Parathyroid adenoma (tissue), 2 donors: ENCODE measurements at regions not wholly inside any gene's neighbourhood (a gene's known extent, or its start where the extent isn't known, plus 50 kb on each side); places are given as distances from the start of the nearest gene placed in this dataset.

ENCODE experiments used
- H2AFZ ChIP-seq: fragments of 300-600 bp; sonication (generic); one replicate; pipeline ENCODE4 v1.7.0; 2017; ENCODE audit warnings: antibody characterized with exemption, mild to moderate bottlenecking
- H3K27ac ChIP-seq: fragments of 300-600 bp; sonication (generic); one replicate; pipeline ENCODE4 v1.7.0; 2017
- H3K27me3 ChIP-seq: fragments of 300-600 bp; sonication (generic); one replicate; pipeline ENCODE4 v1.7.0; 2017; ENCODE audit warnings: low read length; ENCODE audit not compliant: control insufficient read depth, insufficient read depth
- H3K36me3 ChIP-seq: fragments of 300-600 bp; sonication (generic); one replicate; pipeline ENCODE4 v1.7.0; 2017; ENCODE audit warnings: low read length; ENCODE audit not compliant: control insufficient read depth, insufficient read depth
- H3K4me1 ChIP-seq: fragments of 300-600 bp; sonication (generic); one replicate; pipeline ENCODE4 v1.7.0; 2017; ENCODE audit warnings: control low read depth
- H3K4me2 ChIP-seq: fragments of 300-600 bp; sonication (generic); one replicate; pipeline ENCODE4 v1.7.0; 2017; ENCODE audit warnings: low read length
- H3K4me3 ChIP-seq: fragments of 300-600 bp; sonication (generic); one replicate; pipeline ENCODE4 v1.7.0; 2017; ENCODE audit warnings: low read depth, low read length
- H3K79me2 ChIP-seq: fragments of 300-600 bp; sonication (generic); one replicate; pipeline ENCODE4 v1.7.0; 2017; ENCODE audit warnings: control low read depth
- H3K9ac ChIP-seq: fragments of 300-600 bp; sonication (generic); one replicate; pipeline ENCODE4 v1.7.0; 2017; ENCODE audit warnings: mild to moderate bottlenecking
- H3K9me3 ChIP-seq: fragments of 300-600 bp; sonication (generic); one replicate; pipeline ENCODE4 v1.7.0; 2017; ENCODE audit warnings: low read length; ENCODE audit not compliant: control insufficient read depth
- TF ChIP-seq, protein P1 (sequence below): fragments of 300-600 bp; sonication (generic); IDR thresholded peaks from one replicate; pipeline ENCODE4 v1.7.0; 2017; ENCODE audit warnings: antibody characterized with exemption, mild to moderate bottlenecking
- donor health status: primary hyperparathyroidism.

DNA sequence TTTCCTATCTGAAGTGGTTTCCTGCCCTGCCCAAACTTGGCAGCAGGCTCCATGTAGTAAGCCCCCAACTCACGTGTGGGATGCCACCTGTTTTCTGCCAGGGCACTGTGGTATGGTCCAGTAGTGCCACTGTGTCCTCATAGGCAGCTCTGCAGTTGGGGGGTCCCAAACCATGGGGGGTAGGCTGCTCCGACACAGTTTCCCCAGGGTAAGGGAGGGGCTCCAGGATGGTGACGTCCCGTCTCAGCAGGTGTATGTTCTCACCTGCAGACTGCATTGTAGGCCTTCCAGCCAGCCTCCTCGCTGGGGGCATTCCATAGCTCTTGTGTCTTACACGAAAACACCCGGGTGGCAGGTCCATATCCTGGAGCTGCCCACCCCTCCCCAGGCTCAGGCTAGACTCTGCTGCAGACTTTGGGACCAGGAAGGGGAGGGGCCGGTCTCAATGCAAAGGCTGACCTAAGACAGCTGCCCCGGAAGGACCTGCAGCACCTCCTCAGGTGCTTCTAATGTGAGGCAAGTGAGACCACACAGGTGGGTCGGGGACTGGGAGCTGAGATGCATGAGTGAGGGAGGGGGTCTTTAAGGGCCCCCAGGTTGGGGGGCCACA lies 330.5 kb upstream of the IRX4 start:
- no peaks in the 10 kb centered on the region for H3K4me1 ChIP-seq
- no peaks in the 10 kb centered on the region for H3K36me3 ChIP-seq
- no peak overlapping the region for H3K4me2 ChIP-seq
- no peaks in the 10 kb centered on the region for H3K27me3 ChIP-seq
- H3K9ac ChIP-seq, result no peak overlapping the region
- H3K4me3 ChIP-seq, result no peak overlapping the region
- H3K9me3 ChIP-seq, result no peaks in the 10 kb centered on the region
- TF ChIP-seq, protein P1, sequence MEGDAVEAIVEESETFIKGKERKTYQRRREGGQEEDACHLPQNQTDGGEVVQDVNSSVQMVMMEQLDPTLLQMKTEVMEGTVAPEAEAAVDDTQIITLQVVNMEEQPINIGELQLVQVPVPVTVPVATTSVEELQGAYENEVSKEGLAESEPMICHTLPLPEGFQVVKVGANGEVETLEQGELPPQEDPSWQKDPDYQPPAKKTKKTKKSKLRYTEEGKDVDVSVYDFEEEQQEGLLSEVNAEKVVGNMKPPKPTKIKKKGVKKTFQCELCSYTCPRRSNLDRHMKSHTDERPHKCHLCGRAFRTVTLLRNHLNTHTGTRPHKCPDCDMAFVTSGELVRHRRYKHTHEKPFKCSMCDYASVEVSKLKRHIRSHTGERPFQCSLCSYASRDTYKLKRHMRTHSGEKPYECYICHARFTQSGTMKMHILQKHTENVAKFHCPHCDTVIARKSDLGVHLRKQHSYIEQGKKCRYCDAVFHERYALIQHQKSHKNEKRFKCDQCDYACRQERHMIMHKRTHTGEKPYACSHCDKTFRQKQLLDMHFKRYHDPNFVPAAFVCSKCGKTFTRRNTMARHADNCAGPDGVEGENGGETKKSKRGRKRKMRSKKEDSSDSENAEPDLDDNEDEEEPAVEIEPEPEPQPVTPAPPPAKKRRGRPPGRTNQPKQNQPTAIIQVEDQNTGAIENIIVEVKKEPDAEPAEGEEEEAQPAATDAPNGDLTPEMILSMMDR, result no peak
- H3K79me2 ChIP-seq, result no peaks in the 10 kb centered on the region
- no peak overlapping the region for H2AFZ ChIP-seq
- H3K27ac ChIP-seq, result no peak overlapping the region

DNA sequence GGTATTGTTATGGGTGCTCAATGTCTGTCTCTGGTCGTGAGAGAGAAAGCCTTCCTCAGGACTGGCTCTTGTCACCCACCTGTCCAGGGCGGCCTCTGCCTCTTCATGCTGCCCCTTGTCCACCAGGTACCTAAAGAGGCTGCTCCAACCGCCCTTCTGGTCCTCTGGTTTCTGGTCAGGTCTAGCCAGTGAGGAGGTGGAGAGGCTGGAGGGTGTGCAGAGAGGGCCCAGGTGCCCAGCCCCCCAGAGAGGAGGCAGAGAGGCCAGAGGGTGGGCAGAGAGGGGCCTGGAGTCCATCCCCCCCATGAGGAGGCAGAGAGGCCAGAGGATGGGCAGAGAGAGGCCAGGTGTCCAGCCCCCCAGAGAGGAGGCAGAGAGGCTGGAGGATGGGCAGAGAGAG lies 329.8 kb upstream of the IRX4 start:
- H3K4me2 ChIP-seq, result no peak overlapping the region
- no peaks in the 10 kb centered on the region for H3K36me3 ChIP-seq
- H3K79me2 ChIP-seq, result no peaks in the 10 kb centered on the region
- no peak overlapping the region for H3K9ac ChIP-seq
- H3K27me3 ChIP-seq, result no peaks in the 10 kb centered on the region
- no peak overlapping the region for H2AFZ ChIP-seq
- H3K4me1 ChIP-seq, result no peaks in the 10 kb centered on the region
- no peak overlapping the region for H3K27ac ChIP-seq
- TF ChIP-seq, protein P1, result no peak
- no peak overlapping the region for H3K4me3 ChIP-seq
- H3K9me3 ChIP-seq, result no peaks in the 10 kb centered on the region

DNA sequence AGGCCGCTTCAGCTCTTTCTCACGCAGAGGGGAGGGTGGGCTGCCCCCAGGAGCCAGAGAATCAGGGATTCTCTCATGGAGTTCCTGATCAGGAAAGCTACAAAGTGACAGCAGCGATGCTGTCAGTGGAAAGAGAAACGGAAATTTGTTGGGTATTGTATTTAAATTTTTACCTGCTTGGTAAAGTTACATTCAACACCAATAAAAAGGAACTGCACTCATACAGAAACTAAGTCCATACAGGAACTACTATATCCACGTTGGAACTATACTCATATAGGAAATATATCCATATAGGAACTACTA lies 325.5 kb upstream of the IRX4 start:
- Histone ChIP-seq H3K79me2 (no peaks in the 10 kb centered on the region), H3K4me1 (no peaks in the 10 kb centered on the region), H3K9ac (no peak overlapping the region), H3K4me3 (no peak overlapping the region), H2AFZ (no peak overlapping the region), H3K36me3 (no peaks in the 10 kb centered on the region), H3K27ac (no peak overlapping the region), H3K9me3 (no peaks in the 10 kb centered on the region), H3K27me3 (no peaks in the 10 kb centered on the region), H3K4me2 (no peak overlapping the region)
- TF ChIP-seq, protein P1, result no peak

DNA sequence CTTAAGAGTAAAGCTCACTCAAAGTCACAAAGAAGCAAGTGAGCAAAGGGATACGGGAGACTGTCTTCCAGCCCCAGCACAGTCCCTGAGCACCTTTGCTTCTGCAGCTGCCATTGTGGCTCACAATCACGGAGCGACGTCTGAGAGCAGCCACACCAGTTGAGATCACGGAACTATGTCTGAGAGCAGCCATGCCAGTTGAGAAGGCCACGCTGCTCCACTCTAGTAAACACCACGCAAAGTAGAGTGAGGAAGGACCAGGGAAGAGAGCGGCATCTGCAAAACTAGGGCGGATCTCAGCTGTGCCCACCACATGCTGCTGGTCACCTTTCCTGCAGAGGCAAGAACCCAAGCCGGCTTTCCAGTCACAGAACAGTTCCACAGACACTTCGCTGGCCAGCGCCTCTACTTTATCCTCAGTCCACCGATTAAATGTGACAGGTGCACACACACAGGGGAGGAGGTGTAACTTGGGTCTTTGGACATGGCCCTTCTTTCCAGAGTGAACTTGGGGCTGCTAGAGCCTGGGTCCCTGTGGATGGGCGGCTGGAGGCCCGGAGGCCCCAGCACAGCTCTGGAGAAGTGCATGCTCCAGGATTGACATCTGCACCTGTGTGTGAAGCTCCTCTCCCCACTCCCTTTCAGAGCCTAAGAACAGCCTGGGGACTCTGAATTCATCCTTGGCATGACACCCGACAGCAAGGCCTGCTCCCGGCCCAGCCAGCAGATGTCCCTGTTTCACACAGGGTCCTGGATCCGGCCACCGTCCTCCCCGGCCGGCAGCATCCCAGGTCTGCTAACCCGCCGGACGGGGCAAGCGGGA lies 324.9 kb upstream of the IRX4 start:
- H3K36me3 ChIP-seq, result no peaks in the 10 kb centered on the region
- H3K27me3 ChIP-seq, result no peaks in the 10 kb centered on the region
- H3K9ac ChIP-seq, result no peak overlapping the region
- no peak overlapping the region for H3K27ac ChIP-seq
- no peaks in the 10 kb centered on the region for H3K9me3 ChIP-seq
- H3K4me3 ChIP-seq, result no peak overlapping the region
- H3K4me1 ChIP-seq, result no peaks in the 10 kb centered on the region
- TF ChIP-seq, protein P1, result no peak
- H3K4me2 ChIP-seq, result no peak overlapping the region
- H2AFZ ChIP-seq, result no peak overlapping the region
- no peaks in the 10 kb centered on the region for H3K79me2 ChIP-seq

DNA sequence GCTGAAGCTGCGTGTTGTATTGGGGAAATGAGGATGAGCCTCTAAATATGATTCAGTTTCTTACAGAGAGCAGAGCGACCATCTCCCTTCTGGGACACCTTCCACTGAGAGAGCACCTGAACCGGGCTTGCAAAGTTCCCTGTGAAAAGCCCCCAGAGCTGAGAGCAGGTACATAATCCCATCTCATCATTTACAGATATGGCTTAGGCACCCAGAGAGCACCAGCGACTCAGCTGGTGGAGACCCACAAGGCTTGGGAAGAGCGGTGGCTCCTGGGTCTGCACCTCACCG lies 324.3 kb upstream of the IRX4 start:
- Histone ChIP-seq H3K4me3 (no peak overlapping the region), H2AFZ (no peak overlapping the region), H3K27ac (no peak overlapping the region), H3K79me2 (no peaks in the 10 kb centered on the region), H3K9ac (no peak overlapping the region), H3K4me2 (no peak overlapping the region), H3K9me3 (no peaks in the 10 kb centered on the region), H3K4me1 (no peaks in the 10 kb centered on the region), H3K36me3 (no peaks in the 10 kb centered on the region), H3K27me3 (no peaks in the 10 kb centered on the region)
- TF ChIP-seq, protein P1, result no peak
